Sigmoid colon (tissue), 4 donors: ENCODE measurements at regions not wholly inside any gene's neighbourhood (a gene's known extent, or its start where the extent isn't known, plus 50 kb on each side); places are given as distances from the start of the nearest gene placed in this dataset.

ENCODE experiments used
- CTCF ChIP-seq, 4 experiments: fragments of 450-650 bp in 3 of 4; fragments of 200-600 bp in 1 of 4; IDR thresholded peaks; one replicate each; pipeline ENCODE4 v1.5.1; 2016 to 2019; ENCODE audit warnings: antibody characterized with exemption in 4 of 4, mild to moderate bottlenecking in 3 of 4, moderate library complexity in 2 of 4
- EP300 ChIP-seq, 4 donors: sonication (generic); formaldehyde crosslinking; IDR thresholded peaks; one replicate each; pipeline ENCODE4 v1.6.1; 2017; ENCODE audit warnings: antibody characterized with exemption in 4 of 4
- POLR2A ChIP-seq, 2 donors: fragments of 450-650 bp; IDR thresholded peaks; one replicate each; pipeline ENCODE4 v1.6.1; 2016; ENCODE audit warnings: antibody characterized with exemption in 2 of 2, mild to moderate bottlenecking in 2 of 2, moderate library complexity in 2 of 2

- TF ChIP-seq CTCF (IDR thresholded peaks at IDR 0.05) (no peak), EP300 (IDR thresholded peaks at IDR 0.05) (no peak), POLR2A (IDR thresholded peaks at IDR 0.05) (no peak)
Observed at GRCh38 chr13:79987761-79988160, 353.2 kb downstream of the SPRY2 start.
